ENCODE measurements at regions not wholly inside any gene's neighbourhood (a gene's known extent, or its start where the extent isn't known, plus 50 kb on each side); places are given as distances from the start of the nearest gene placed in this dataset.

DNA sequence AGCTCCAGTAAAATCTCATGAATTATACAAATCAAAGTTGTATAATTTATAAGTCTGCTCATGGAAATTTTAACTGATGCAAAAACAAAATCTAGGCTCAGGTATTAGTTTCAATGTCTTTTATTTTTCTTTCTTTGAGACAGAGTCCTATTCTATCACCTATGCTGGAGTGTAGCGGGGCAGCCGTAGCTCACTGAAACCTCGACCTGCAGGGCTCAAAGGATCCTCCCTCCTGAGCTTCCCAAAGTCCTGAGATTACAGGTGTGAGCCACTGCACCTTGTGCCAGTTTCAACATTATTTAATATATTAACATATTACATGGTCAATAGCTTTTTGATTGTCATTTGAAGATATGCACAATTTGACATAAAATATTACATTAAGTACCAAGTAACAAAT, 678.7 kb downstream of the ARAP2 start:
- POLR2A ChIA-PET = no interaction called here
- H3K4me3 Mint-ChIP-seq (ENCODE audit: unreplicated experiment) = no peak overlapping the region
- no peaks in the 10 kb centered on the region for H3K9me3 Mint-ChIP-seq (ENCODE audit: unreplicated experiment)
- intact Hi-C loops (cut with micrococcal nuclease) = no loop called here
- CTCF ChIA-PET = no interaction called here
- BruUV-seq (replicated peaks) = no TSS peak
- H3K4me1 Mint-ChIP-seq (ENCODE audit: insufficient read depth, unreplicated experiment) = no peaks in the 10 kb centered on the region
- no peaks in the 10 kb centered on the region for H3K27me3 Mint-ChIP-seq (ENCODE audit: insufficient read depth, unreplicated experiment)
- no peak for DNase-seq (ENCODE audit: unreplicated experiment)
- no peak for TF ChIP-seq CTCF (IDR thresholded peaks at IDR 0.05; ENCODE audit: unreplicated experiment)
- H3K27ac Mint-ChIP-seq (ENCODE audit: low read depth, unreplicated experiment) = no peak overlapping the region
- no peaks in the 10 kb centered on the region for H3K36me3 Mint-ChIP-seq (ENCODE audit: insufficient read depth, unreplicated experiment)

DNA sequence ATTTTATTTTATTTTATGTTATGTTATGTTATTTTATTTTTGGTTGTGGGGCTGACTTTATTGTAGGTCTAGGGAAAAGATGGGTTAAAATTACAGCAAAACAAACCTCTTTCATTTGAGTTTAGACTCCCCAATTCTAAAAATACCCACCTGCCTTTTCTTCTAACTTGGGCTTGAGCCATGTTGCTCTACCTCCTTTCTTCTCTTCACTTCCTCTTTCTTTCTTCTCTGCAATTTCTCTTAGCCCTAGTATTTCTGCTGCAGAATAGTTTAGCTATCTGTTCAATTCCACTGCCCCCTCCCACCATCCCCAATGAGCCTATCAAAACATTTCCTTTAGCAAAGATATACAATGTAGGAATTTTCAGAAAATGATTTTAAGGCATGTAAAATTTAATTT, 653.3 kb downstream of the ARAP2 start:
- BruUV-seq (replicated peaks) = no TSS peak
- H3K27me3 Mint-ChIP-seq (ENCODE audit: insufficient read depth, unreplicated experiment) = no peaks in the 10 kb centered on the region

DNA sequence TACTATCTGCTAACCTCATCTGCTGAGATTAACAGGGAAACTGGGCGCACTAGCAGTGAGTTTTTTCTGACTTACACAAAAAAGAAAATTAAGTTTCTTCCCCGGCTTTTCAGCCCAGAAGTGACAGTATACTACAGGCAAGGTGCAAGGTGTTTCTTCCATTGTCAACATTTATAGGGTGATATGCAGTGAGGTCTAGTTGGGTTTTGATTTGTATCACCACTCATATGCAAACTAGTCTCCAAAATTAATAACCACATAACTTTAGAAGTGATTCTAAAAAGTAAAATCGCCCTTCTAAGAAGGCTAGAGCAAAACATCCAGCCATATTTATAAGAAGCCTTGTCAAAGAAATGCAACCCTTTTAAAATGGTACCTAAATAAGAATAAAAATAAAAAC, 640.1 kb downstream of the ARAP2 start:
- no peak for TF ChIP-seq CTCF (IDR thresholded peaks at IDR 0.05; ENCODE audit: unreplicated experiment)
- H3K4me3 Mint-ChIP-seq (ENCODE audit: unreplicated experiment) = no peak overlapping the region
- H3K36me3 Mint-ChIP-seq (ENCODE audit: insufficient read depth, unreplicated experiment) = no peaks in the 10 kb centered on the region
- no peaks in the 10 kb centered on the region for H3K9me3 Mint-ChIP-seq (ENCODE audit: unreplicated experiment)
- ChIA-PET POLR2A (no interaction called here), CTCF (no interaction called here)
- H3K27ac Mint-ChIP-seq (ENCODE audit: low read depth, unreplicated experiment) = no peak overlapping the region
- H3K27me3 Mint-ChIP-seq (ENCODE audit: insufficient read depth, unreplicated experiment) = no peaks in the 10 kb centered on the region
- no TSS peak for BruUV-seq (replicated peaks)
- intact Hi-C loops (cut with micrococcal nuclease) = no loop called here
- no peaks in the 10 kb centered on the region for H3K4me1 Mint-ChIP-seq (ENCODE audit: insufficient read depth, unreplicated experiment)
- DNase-seq (ENCODE audit: unreplicated experiment) = no peak

More for the DNA sequence above, 653.3 kb downstream of the ARAP2 start:
- Mint-ChIP-seq H3K4me1 (ENCODE audit: insufficient read depth, unreplicated experiment) (no peaks in the 10 kb centered on the region), H3K9me3 (ENCODE audit: unreplicated experiment) (no peaks in the 10 kb centered on the region), H3K27ac (ENCODE audit: low read depth, unreplicated experiment) (no peak overlapping the region), H3K4me3 (ENCODE audit: unreplicated experiment) (no peak overlapping the region), H3K36me3 (ENCODE audit: insufficient read depth, unreplicated experiment) (no peaks in the 10 kb centered on the region)
- ChIA-PET CTCF (interaction anchor here (0.6 kb wide), 1 partner anchor 582 kb away, joined by 5 read pairs; no protein-coding TSS in a partner anchor), POLR2A (no interaction called here)
- no peak for DNase-seq (ENCODE audit: unreplicated experiment)
- TF ChIP-seq CTCF (IDR thresholded peaks at IDR 0.05; ENCODE audit: unreplicated experiment) = no peak
- intact Hi-C loops (cut with micrococcal nuclease) = no loop called here

GRCh38 chr4:35604724-35605123, 639.6 kb downstream of the ARAP2 start:
- intact Hi-C loops (cut with micrococcal nuclease) = no loop called here
- Mint-ChIP-seq H3K27me3 (ENCODE audit: insufficient read depth, unreplicated experiment) (no peaks in the 10 kb centered on the region), H3K4me3 (ENCODE audit: unreplicated experiment) (no peak overlapping the region), H3K4me1 (ENCODE audit: insufficient read depth, unreplicated experiment) (no peaks in the 10 kb centered on the region), H3K9me3 (ENCODE audit: unreplicated experiment) (no peaks in the 10 kb centered on the region), H3K27ac (ENCODE audit: low read depth, unreplicated experiment) (no peak overlapping the region), H3K36me3 (ENCODE audit: insufficient read depth, unreplicated experiment) (no peaks in the 10 kb centered on the region)
- no peak for TF ChIP-seq CTCF (IDR thresholded peaks at IDR 0.05; ENCODE audit: unreplicated experiment)
- CTCF ChIA-PET = no interaction called here
- no peak for DNase-seq (ENCODE audit: unreplicated experiment)
- BruUV-seq (replicated peaks) = no TSS peak
- POLR2A ChIA-PET = no interaction called here

All from MCF 10A (cell line).